PC-3 (cell line): ENCODE measurements at regions not wholly inside any gene's neighbourhood (a gene's known extent, or its start where the extent isn't known, plus 50 kb on each side); places are given as distances from the start of the nearest gene placed in this dataset.

Experiments
- ATAC-seq: fragments of 200-7000 bp; cut with Tn5 transposase; 2 replicates; pipeline ENCODE4 v1.9.1; 2020; ENCODE audit warnings: mild to moderate bottlenecking, moderate library complexity
- BruUV-seq: library from RNA; stranded (reverse); fragments of 400-500 nt; replicated peaks from 2 replicates; lab custom pipeline; 2021; lab: Mats Ljungman, UMichigan
- CTCF ChIA-PET: fragments of 300-600 bp; sonication (Branson Sonifier 250); formaldehyde crosslinking; loops from one replicate; lab custom pipeline; 2022; ENCODE audit warnings: antibody characterized with exemption; lab: Charles Lee
- POLR2A ChIA-PET: fragments of 300-600 bp; sonication (Branson Sonifier 250); formaldehyde crosslinking; loops from one replicate; lab custom pipeline; 2022; ENCODE audit warnings: antibody characterized with exemption; ENCODE audit not compliant: unreplicated experiment; lab: Charles Lee
- DNase-seq: peaks from one replicate; pipeline ENCODE4 v3.0.0-alpha.2; 2015
- H2AFZ ChIP-seq: fragments of 300-600 bp; sonication (generic); 2 replicates; pipeline ENCODE4 v1.6.0; 2016; ENCODE audit warnings: antibody characterized with exemption, low read length
- H3F3A ChIP-seq: fragments of 300-600 bp; sonication (generic); one replicate; pipeline ENCODE4 v1.6.0; 2017; ENCODE audit warnings: antibody characterized with exemption, low read length, control low read depth, mild to moderate bottlenecking; ENCODE audit not compliant: unreplicated experiment
- H3K27ac ChIP-seq: fragments of 300-600 bp; sonication (generic); 2 replicates; pipeline ENCODE4 v1.5.1; 2016; ENCODE audit warnings: mild to moderate bottlenecking, low read length
- H3K27me3 ChIP-seq: fragments of 300-600 bp; sonication (generic); 2 replicates; pipeline ENCODE4 v1.6.1; 2016; ENCODE audit warnings: low read length, mixed read lengths
- H3K36me3 ChIP-seq: fragments of 300-600 bp; sonication (generic); 2 replicates; pipeline ENCODE4 v1.6.1; 2016; ENCODE audit warnings: low read depth, mixed run types, low read length, mixed read lengths
- H3K4me1 ChIP-seq: fragments of 300-600 bp; sonication (generic); 2 replicates; pipeline ENCODE4 v1.5.1; 2016; ENCODE audit warnings: low read length; ENCODE audit not compliant: insufficient read depth
- H3K4me2 ChIP-seq: fragments of 300-600 bp; sonication (generic); 2 replicates; pipeline ENCODE4 v1.6.0; 2016; ENCODE audit warnings: low read length
- H3K4me3 ChIP-seq: fragments of 300-600 bp; sonication (generic); 2 replicates; pipeline ENCODE4 v1.5.1; 2016; ENCODE audit warnings: mild to moderate bottlenecking, low read length, mixed read lengths
- H3K79me2 ChIP-seq: fragments of 300-600 bp; sonication (generic); 2 replicates; pipeline ENCODE4 v1.6.1; 2017; ENCODE audit warnings: low read length, mixed read lengths
- H3K9ac ChIP-seq: fragments of 300-600 bp; sonication (generic); 2 replicates; pipeline ENCODE4 v1.6.0; 2016; ENCODE audit warnings: mild to moderate bottlenecking, low read length
- H3K9me2 ChIP-seq: fragments of 300-600 bp; sonication (generic); replicated peaks from 2 replicates; pipeline ENCODE4 v1.6.1; 2016; ENCODE audit warnings: mixed run types, low read length, mixed read lengths
- H3K9me3 ChIP-seq: fragments of 300-600 bp; sonication (generic); 2 replicates; pipeline ENCODE4 v1.6.1; 2016; ENCODE audit warnings: low read length, mixed read lengths
- H4K20me1 ChIP-seq: fragments of 300-600 bp; sonication (generic); 2 replicates; pipeline ENCODE4 v1.6.1; 2016; ENCODE audit warnings: low read length, mixed read lengths
- CTCF ChIP-seq: fragments of 300-600 bp; sonication (generic); conservative IDR thresholded peaks from 2 replicates; pipeline ENCODE4 v1.5.1; 2017; ENCODE audit warnings: antibody characterized with exemption, low read depth, mild to moderate bottlenecking, low read length
- EZH2 ChIP-seq: fragments of 300-600 bp; sonication (generic); IDR thresholded peaks from one replicate; pipeline ENCODE4 v1.6.1; 2017; ENCODE audit warnings: antibody characterized with exemption, mild to moderate bottlenecking, low read length; ENCODE audit not compliant: unreplicated experiment
- EZH2phosphoT487 ChIP-seq: fragments of 300-600 bp; sonication (generic); IDR thresholded peaks from 2 replicates; pipeline ENCODE4 v1.6.1; 2018; ENCODE audit warnings: mild to moderate bottlenecking, antibody characterized with exemption, low read length, borderline replicate concordance
- intact Hi-C: fragments of 100-400 bp; cut with micrococcal nuclease; formaldehyde crosslinking; loops from 2 replicates; pipeline ENCODE4 v1.9.0; 2023

- Histone ChIP-seq H3K4me2 (peak overlapping the region; percentile 26; the same call in 1 of the 2 replicates), H3K4me3 (no peak overlapping the region), H3K79me2 (no peaks in the 10 kb centered on the region), H3K36me3 (no peaks in the 10 kb centered on the region), H3K27ac (peak overlapping the region; percentile 59), H3K4me1 (peaks cover 12% of the 10 kb centered on the region), H3K27me3 (no peaks in the 10 kb centered on the region), H3K9ac (no peak overlapping the region), H3K9me3 (no peaks in the 10 kb centered on the region), H3K9me2 (no peaks in the 10 kb centered on the region), H3F3A (no peaks in the 10 kb centered on the region), H4K20me1 (no peaks in the 10 kb centered on the region), H2AFZ (no peak overlapping the region)
- DNase-seq (peak; percentile 97), ATAC-seq (peak; percentile 98)
- POLR2A ChIA-PET: no interaction called here
- CTCF ChIA-PET: no interaction called here
- intact Hi-C loops: loop anchor here (5.0 kb wide), 1 partner anchor 44 kb away; no protein-coding TSS in a partner anchor
- no TSS peak for BruUV-seq
- no peak for TF ChIP-seq EZH2phosphoT487
- no peak for TF ChIP-seq EZH2
- TF ChIP-seq CTCF: no peak
These were observed 162.5 kb downstream of the GPR37 start for GRCh38 chr7:124603066-124603465.

- Histone ChIP-seq H3K9me3 (no peaks in the 10 kb centered on the region), H4K20me1 (no peaks in the 10 kb centered on the region), H3K79me2 (no peaks in the 10 kb centered on the region), H3K27me3 (no peaks in the 10 kb centered on the region), H3K9ac (no peak overlapping the region), H3K4me2 (no peak overlapping the region), H3K27ac (no peak overlapping the region), H3K4me3 (no peak overlapping the region), H3K36me3 (no peaks in the 10 kb centered on the region), H2AFZ (no peak overlapping the region), H3F3A (no peaks in the 10 kb centered on the region), H3K4me1 (peaks cover 2% of the 10 kb centered on the region), H3K9me2 (no peaks in the 10 kb centered on the region)
- POLR2A ChIA-PET: no interaction called here
- DNase-seq (no peak), ATAC-seq (no peak)
- BruUV-seq: no TSS peak
- CTCF ChIA-PET: no interaction called here
- intact Hi-C loops: no loop called here
- TF ChIP-seq EZH2: no peak
- no peak for TF ChIP-seq EZH2phosphoT487
- no peak for TF ChIP-seq CTCF
These were observed 168.1 kb downstream of the GPR37 start for GRCh38 chr7:124597509-124597908.

- Histone ChIP-seq H3K4me3 (no peak overlapping the region), H3K9ac (no peak overlapping the region), H3K27me3 (no peaks in the 10 kb centered on the region), H3K4me1 (no peaks in the 10 kb centered on the region), H3K36me3 (no peaks in the 10 kb centered on the region), H3F3A (no peaks in the 10 kb centered on the region), H3K9me2 (no peaks in the 10 kb centered on the region), H3K27ac (no peak overlapping the region), H3K9me3 (no peaks in the 10 kb centered on the region), H2AFZ (no peak overlapping the region), H3K4me2 (no peak overlapping the region), H4K20me1 (no peaks in the 10 kb centered on the region), H3K79me2 (no peaks in the 10 kb centered on the region)
- no peak for DNase-seq
- no peak for ATAC-seq
- ChIA-PET POLR2A (no interaction called here), CTCF (no interaction called here)
- intact Hi-C loops: no loop called here
- no peak for TF ChIP-seq CTCF
- TF ChIP-seq EZH2phosphoT487: no peak
- TF ChIP-seq EZH2: no peak
- BruUV-seq: no TSS peak
These were observed 168.7 kb downstream of the GPR37 start for GRCh38 chr7:124596881-124597280.
